Ishikawa (cell line): ENCODE measurements at regions not wholly inside any gene's neighbourhood (a gene's known extent, or its start where the extent isn't known, plus 50 kb on each side); places are given as distances from the start of the nearest gene placed in this dataset.

ENCODE experiments used
- CEBPB ChIP-seq: IDR thresholded peaks from 2 replicates; pipeline ENCODE4 v1.6.1; 2012
- EGR1 ChIP-seq: IDR thresholded peaks from 2 replicates; pipeline ENCODE4 v1.6.1; 2012
- EP300 ChIP-seq: IDR thresholded peaks from 2 replicates; pipeline ENCODE4 v1.6.1; 2012; ENCODE audit warnings: borderline replicate concordance
- FOXM1 ChIP-seq: IDR thresholded peaks from 2 replicates; pipeline ENCODE4 v1.6.1; 2012; ENCODE audit warnings: low read depth, borderline replicate concordance
- NFIC ChIP-seq: IDR thresholded peaks from 2 replicates; pipeline ENCODE4 v1.6.1; 2012
- RAD21 ChIP-seq: IDR thresholded peaks from 2 replicates; pipeline ENCODE4 v1.6.1; 2012; ENCODE audit warnings: low read depth
- TAF1 ChIP-seq: IDR thresholded peaks from 2 replicates; pipeline ENCODE4 v1.6.1; 2012; ENCODE audit warnings: low read depth, mild to moderate bottlenecking
- TCF12 ChIP-seq: IDR thresholded peaks from 2 replicates; pipeline ENCODE4 v1.6.1; 2012; ENCODE audit warnings: low read depth
- TEAD4 ChIP-seq: IDR thresholded peaks from 2 replicates; pipeline ENCODE4 v1.6.1; 2012
- YY1 ChIP-seq: IDR thresholded peaks from 2 replicates; pipeline ENCODE4 v1.6.1; 2012; ENCODE audit warnings: low read depth
- ZBTB7A ChIP-seq: IDR thresholded peaks from 2 replicates; pipeline ENCODE4 v1.6.1; 2012; ENCODE audit warnings: low read depth
- TF ChIP-seq, protein P1 (sequence below): IDR thresholded peaks from 2 replicates; pipeline ENCODE4 v1.6.1; 2012; ENCODE audit warnings: low read depth, mild to moderate bottlenecking
- TF ChIP-seq, protein P2 (sequence below): IDR thresholded peaks from 2 replicates; pipeline ENCODE4 v1.6.1; 2012
- TF ChIP-seq, protein P3 (sequence below): IDR thresholded peaks from 2 replicates; pipeline ENCODE4 v1.6.1; 2012

DNA sequence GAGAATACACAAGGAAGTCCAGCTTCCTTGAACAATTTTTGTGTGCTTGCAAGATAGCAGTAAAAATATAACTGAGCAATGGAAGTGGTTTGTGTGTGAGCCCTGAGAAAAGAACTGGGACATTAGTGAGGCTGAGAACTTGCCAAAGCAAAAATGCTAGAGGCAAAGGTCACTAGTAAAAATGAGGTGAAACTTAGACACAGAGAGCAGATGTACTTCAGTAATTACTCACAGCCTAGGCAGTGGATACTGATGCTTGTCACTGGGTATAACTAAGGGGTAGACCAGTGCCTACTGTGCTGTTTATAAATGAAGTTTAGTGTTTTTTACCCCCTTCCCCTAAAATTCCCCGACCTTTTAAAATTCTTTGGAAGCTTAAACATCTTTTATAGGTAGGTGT lies 450.1 kb downstream of the LPIN1 start:
- TF ChIP-seq EP300 (no peak), EGR1 (no peak), TCF12 (no peak), CEBPB (no peak), FOXM1 (no peak), YY1 (no peak)
- TF ChIP-seq, protein P1, sequence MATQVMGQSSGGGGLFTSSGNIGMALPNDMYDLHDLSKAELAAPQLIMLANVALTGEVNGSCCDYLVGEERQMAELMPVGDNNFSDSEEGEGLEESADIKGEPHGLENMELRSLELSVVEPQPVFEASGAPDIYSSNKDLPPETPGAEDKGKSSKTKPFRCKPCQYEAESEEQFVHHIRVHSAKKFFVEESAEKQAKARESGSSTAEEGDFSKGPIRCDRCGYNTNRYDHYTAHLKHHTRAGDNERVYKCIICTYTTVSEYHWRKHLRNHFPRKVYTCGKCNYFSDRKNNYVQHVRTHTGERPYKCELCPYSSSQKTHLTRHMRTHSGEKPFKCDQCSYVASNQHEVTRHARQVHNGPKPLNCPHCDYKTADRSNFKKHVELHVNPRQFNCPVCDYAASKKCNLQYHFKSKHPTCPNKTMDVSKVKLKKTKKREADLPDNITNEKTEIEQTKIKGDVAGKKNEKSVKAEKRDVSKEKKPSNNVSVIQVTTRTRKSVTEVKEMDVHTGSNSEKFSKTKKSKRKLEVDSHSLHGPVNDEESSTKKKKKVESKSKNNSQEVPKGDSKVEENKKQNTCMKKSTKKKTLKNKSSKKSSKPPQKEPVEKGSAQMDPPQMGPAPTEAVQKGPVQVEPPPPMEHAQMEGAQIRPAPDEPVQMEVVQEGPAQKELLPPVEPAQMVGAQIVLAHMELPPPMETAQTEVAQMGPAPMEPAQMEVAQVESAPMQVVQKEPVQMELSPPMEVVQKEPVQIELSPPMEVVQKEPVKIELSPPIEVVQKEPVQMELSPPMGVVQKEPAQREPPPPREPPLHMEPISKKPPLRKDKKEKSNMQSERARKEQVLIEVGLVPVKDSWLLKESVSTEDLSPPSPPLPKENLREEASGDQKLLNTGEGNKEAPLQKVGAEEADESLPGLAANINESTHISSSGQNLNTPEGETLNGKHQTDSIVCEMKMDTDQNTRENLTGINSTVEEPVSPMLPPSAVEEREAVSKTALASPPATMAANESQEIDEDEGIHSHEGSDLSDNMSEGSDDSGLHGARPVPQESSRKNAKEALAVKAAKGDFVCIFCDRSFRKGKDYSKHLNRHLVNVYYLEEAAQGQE: no peak
- TF ChIP-seq, protein P2, sequence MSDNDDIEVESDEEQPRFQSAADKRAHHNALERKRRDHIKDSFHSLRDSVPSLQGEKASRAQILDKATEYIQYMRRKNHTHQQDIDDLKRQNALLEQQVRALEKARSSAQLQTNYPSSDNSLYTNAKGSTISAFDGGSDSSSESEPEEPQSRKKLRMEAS: no peak
- TF ChIP-seq, protein P3, sequence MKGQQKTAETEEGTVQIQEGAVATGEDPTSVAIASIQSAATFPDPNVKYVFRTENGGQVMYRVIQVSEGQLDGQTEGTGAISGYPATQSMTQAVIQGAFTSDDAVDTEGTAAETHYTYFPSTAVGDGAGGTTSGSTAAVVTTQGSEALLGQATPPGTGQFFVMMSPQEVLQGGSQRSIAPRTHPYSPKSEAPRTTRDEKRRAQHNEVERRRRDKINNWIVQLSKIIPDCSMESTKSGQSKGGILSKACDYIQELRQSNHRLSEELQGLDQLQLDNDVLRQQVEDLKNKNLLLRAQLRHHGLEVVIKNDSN: no peak

DNA sequence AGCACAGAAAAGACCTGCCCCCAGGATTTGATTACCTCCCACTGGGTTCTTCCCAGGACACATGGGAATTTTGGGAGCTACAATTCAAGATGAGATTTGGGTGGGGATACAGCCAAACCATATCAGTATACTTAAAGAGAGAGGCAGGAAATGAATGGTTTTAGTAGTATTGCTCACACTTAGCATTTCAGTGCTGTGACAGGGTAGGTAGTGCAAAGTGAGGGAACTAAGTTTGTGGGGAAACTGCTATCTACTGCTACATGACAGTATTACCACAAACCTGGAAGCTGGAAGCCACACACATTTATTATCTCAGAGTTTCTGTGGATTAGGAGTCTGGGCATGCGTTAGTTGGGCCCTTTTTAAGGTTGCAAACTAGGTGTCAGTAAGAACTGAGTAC lies 450.7 kb downstream of the LPIN1 start:
- TF ChIP-seq EP300 (no peak), EGR1 (no peak), FOXM1 (no peak), ZBTB7A (no peak), YY1 (no peak), TAF1 (no peak)

DNA sequence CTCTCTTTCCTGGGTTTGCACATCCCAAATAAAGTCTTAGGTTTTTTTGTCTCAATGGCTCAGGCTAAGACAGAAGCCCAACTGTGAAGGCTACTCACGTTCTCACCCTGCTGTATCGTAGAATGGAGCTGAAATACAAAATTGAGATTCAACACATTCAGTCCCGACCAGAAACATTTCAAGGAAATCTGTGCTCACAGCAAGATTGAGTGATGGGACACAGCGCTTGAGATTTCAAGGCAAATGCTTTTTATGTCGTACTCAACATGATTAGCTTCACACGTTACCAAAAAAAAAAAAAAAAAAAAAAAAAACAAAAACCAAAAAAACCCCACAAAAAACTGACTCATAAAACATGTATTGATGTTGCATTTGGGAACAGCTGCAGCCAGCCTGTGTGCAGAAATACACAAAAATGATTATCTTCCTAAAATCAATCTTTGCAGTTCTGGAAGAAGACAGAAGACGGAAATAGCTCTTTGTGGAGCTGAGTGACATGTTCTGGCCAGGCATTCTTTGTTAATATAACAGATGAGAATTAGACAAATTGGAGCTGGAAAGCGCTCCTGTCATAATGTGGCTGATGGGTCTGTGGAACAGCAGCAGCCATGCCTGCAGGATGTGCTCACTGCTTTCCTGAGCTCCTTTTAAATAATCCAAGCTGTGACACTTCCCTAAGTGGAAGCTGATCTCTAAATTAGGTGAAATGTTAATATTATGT lies 453.2 kb downstream of the LPIN1 start:
- TF ChIP-seq, protein P1: no peak
- TF ChIP-seq RAD21: no peak
- no peak for TF ChIP-seq FOXM1
- no peak for TF ChIP-seq EP300
- TF ChIP-seq ZBTB7A: no peak
- TF ChIP-seq NFIC: no peak
- TF ChIP-seq CEBPB: no peak
- no peak for TF ChIP-seq TCF12
- no peak for TF ChIP-seq TAF1
- TF ChIP-seq TEAD4: no peak

DNA sequence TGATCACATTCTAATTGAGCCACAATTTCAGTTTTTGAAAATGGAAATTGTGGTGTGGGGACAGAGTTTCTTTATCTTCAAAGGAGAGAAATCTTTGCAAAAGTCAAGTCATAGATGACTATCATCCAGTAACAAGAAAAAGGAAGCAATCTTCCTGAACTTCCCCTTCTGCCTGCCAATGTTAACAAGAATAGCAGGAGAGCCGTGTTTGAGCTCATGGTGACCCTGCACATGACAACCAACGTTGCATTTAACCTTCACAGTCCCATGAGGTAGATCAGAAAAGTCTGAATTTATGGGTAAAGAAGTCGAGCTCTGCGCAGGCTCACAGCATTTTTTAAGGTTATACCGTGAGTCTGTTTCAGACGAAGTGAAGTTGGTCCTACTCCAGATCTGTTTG lies 454.9 kb downstream of the LPIN1 start:
- TF ChIP-seq FOXM1 (no peak), NFIC (no peak), CEBPB (no peak), TEAD4 (no peak), EP300 (no peak), ZBTB7A (no peak)
- TF ChIP-seq, protein P2: no peak
- TF ChIP-seq, protein P3: no peak
- TF ChIP-seq, protein P1: no peak

DNA sequence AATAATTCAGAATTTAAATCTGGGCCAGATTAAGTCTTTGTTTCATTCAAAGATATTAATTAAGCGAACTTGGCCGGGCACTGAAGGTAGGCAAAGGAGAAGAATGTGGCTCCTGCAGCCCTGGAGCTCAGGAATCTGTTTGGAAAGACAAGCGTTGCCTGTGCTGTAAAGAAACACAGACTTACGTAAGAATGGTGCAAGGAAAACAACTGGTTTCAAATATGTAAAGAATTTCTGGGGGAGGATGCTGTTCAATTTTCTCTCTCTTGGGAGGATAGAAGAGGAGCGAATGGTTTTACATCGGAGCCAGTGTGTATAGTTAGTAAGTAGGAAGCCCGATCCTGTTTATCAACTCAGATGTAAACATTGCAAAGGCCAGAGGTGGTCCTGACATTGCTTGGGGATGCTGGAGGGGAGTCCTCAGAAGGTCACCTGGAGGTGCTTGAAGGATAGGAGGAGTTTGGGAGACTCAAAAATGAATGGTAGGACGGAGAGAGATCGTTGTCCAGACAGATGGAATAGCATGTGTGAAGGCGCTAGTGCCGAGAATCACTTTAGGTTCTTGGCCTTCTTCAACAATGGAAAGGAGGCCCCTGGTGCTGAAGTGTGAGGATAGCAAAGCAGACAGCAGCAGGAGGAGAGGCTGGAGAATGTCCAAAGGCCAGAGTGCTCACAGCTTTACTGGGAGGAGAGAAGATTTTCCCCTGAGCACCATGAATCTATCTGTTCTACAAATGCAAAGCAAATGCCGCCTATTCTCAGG lies 456.1 kb downstream of the LPIN1 start:
- no peak for TF ChIP-seq YY1
